GM12878 (cell line): ENCODE measurements at regions not wholly inside any gene's neighbourhood (a gene's known extent, or its start where the extent isn't known, plus 50 kb on each side); places are given as distances from the start of the nearest gene placed in this dataset.

ENCODE experiments used
- ATAC-seq: fragments of 200-7000 bp; cut with Tn5 transposase; 3 replicates; pipeline ENCODE4 v1.9.1; 2020; ENCODE audit warnings: mild to moderate bottlenecking, moderate library complexity
- BruUV-seq: library from RNA; stranded (reverse); fragments of 400-500 nt; replicated peaks from 2 replicates; lab custom pipeline; 2021; lab: Mats Ljungman, UMichigan
- CTCF ChIA-PET: fragments of 300-600 bp; sonication (Branson Sonifier 250); formaldehyde crosslinking; extraction: SDS; loops from one replicate; lab custom pipeline; 2021; ENCODE audit warnings: inconsistent platforms; lab: Yijun Ruan, JAX
- POLR2A ChIA-PET: fragments of 350-600 bp; formaldehyde crosslinking; extraction: SDS; loops from one replicate; lab custom pipeline; 2021; ENCODE audit warnings: inconsistent platforms; lab: Charles Lee
- RAD21 ChIA-PET: fragments of 300-600 bp; sonication (Branson Sonifier 250); formaldehyde crosslinking; loops from one replicate; lab custom pipeline; 2023; ENCODE audit warnings: antibody characterized with exemption; ENCODE audit not compliant: unreplicated experiment; lab: Charles Lee
- SMC1A ChIA-PET: fragments of 300-600 bp; sonication (Branson Sonifier 250); formaldehyde crosslinking; loops from one replicate; lab custom pipeline; 2023; ENCODE audit not compliant: unreplicated experiment, uncharacterized antibody; lab: Charles Lee
- DNase-seq: peaks from one replicate; pipeline ENCODE4 v3.0.0-alpha.2; 2011; ENCODE audit warnings: low read depth, low spot score
- FAIRE-seq: peaks from 3 replicates; lab custom pipeline; 2011; peaks lifted over from hg19 to GRCh38; lab: Jason Lieb, UNC
- H2AFZ ChIP-seq: 2 replicates; pipeline ENCODE4 v1.6.0; 2011; ENCODE audit warnings: low read depth, low read length, control low read depth; ENCODE audit not compliant: control insufficient read depth
- H3K27ac ChIP-seq: 2 replicates; pipeline ENCODE4 v1.5.1; 2011; ENCODE audit warnings: control low read depth; ENCODE audit not compliant: control insufficient read depth, insufficient read depth
- H3K27me3 ChIP-seq, 2 experiments: replicated peaks in 1 of 2; 2 replicates each; pipeline versions ENCODE4 v1.6.0 to v1.6.1; 2011; ENCODE audit warnings: low read length in 1 of 2; ENCODE audit not compliant: control insufficient read depth in 2 of 2, insufficient read depth in 2 of 2
- H3K36me3 ChIP-seq, 2 experiments: 2 replicates each; pipeline ENCODE4 v1.5.1; 2011; ENCODE audit warnings: low read length in 1 of 2; ENCODE audit not compliant: control insufficient read depth in 2 of 2, insufficient read depth in 2 of 2
- H3K4me1 ChIP-seq: 2 replicates; pipeline ENCODE4 v1.6.1; 2011; ENCODE audit warnings: mild to moderate bottlenecking, low read length, moderate library complexity, mixed read lengths; ENCODE audit not compliant: control insufficient read depth, insufficient read depth
- H3K4me2 ChIP-seq: 2 replicates; pipeline ENCODE4 v1.6.0; 2011; ENCODE audit warnings: control low read depth; ENCODE audit not compliant: control insufficient read depth, insufficient read depth
- H3K4me3 ChIP-seq: fragments of 200-600 bp; sonication (generic); 2 replicates; pipeline ENCODE4 v1.5.1; 2016
- H3K79me2 ChIP-seq: 2 replicates; pipeline ENCODE4 v1.6.0; 2011; ENCODE audit warnings: low read length; ENCODE audit not compliant: control insufficient read depth, insufficient read depth
- H3K9ac ChIP-seq: 2 replicates; pipeline ENCODE4 v1.8.0; 2011; ENCODE audit warnings: low read length, control low read depth, mixed read lengths; ENCODE audit not compliant: control insufficient read depth, insufficient read depth
- H3K9me3 ChIP-seq: replicated peaks from 3 replicates; pipeline ENCODE4 v1.5.1; 2011; ENCODE audit warnings: mild to moderate bottlenecking, low read length; ENCODE audit not compliant: control insufficient read depth, insufficient read depth
- H4K20me1 ChIP-seq: 2 replicates; pipeline ENCODE4 v1.6.0; 2011; ENCODE audit not compliant: control insufficient read depth, insufficient read depth
- BACH1 ChIP-seq: fragments of 450-650 bp; IDR thresholded peaks from 2 replicates; pipeline ENCODE4 v1.6.1; 2017; ENCODE audit warnings: mild to moderate bottlenecking, borderline replicate concordance
- JUNB ChIP-seq: IDR thresholded peaks from 2 replicates; pipeline ENCODE4 v1.6.1; 2016; ENCODE audit warnings: antibody characterized with exemption, mild to moderate bottlenecking
- JUND ChIP-seq: IDR thresholded peaks from 2 replicates; pipeline ENCODE4 v1.6.1; 2012; ENCODE audit warnings: low read depth, mild to moderate bottlenecking, low read length, improper control_type of control experiment, moderate library complexity
- KLF5 ChIP-seq: fragments of 450-650 bp; IDR thresholded peaks from 2 replicates; pipeline ENCODE4 v1.6.1; 2014; ENCODE audit warnings: mild to moderate bottlenecking; ENCODE audit not compliant: partially characterized antibody
- MTA2 ChIP-seq: fragments of 450-650 bp; IDR thresholded peaks from 2 replicates; pipeline ENCODE4 v1.6.1; 2016; ENCODE audit warnings: low read depth, mild to moderate bottlenecking, moderate library complexity
- MYB ChIP-seq: fragments of 150-350 bp; IDR thresholded peaks from 2 replicates; pipeline ENCODE4 v1.6.1; 2014; ENCODE audit warnings: mild to moderate bottlenecking, low read depth, low read length, borderline replicate concordance
- NFYA ChIP-seq: IDR thresholded peaks from 2 replicates; pipeline ENCODE4 v1.6.1; 2011; ENCODE audit warnings: low read depth, mild to moderate bottlenecking, low read length, improper control_type of control experiment, borderline replicate concordance
- PAX8 ChIP-seq: fragments of 450-650 bp; IDR thresholded peaks from 2 replicates; pipeline ENCODE4 v1.6.1; 2017; ENCODE audit warnings: mild to moderate bottlenecking, moderate library complexity
- SIX5 ChIP-seq: IDR thresholded peaks from 2 replicates; pipeline ENCODE4 v1.6.1; 2011; ENCODE audit warnings: mild to moderate bottlenecking, low read depth, low read length, moderate library complexity; ENCODE audit not compliant: severe bottlenecking
- SKIL ChIP-seq: fragments of 450-650 bp; IDR thresholded peaks from 2 replicates; pipeline ENCODE4 v1.6.1; 2017; ENCODE audit warnings: mild to moderate bottlenecking, low read depth, inconsistent platforms; ENCODE audit not compliant: poor library complexity, severe bottlenecking
- WGBS: methylation state at CpG from one replicate; pipeline ENCODE4 v1.1.6; 2016; ENCODE audit warnings: low lambda C conversion rate; ENCODE audit not compliant: insufficient replicate concordance, insufficient coverage; ENCODE audit errors: missing lambda C conversion rate; 5-methylcytosine and 5-hydroxymethylcytosine counted together
- in situ Hi-C: fragments of 300-500 bp; cut with MboI; formaldehyde crosslinking; loops from 9 replicates; pipeline ENCODE4 v1.14.3; 2018; ENCODE audit warnings: mixed read lengths
- intact Hi-C: fragments of 100-400 bp; cut with micrococcal nuclease; formaldehyde crosslinking; loops from one replicate; pipeline ENCODE4 v1.14.2; 2022; ENCODE audit not compliant: unreplicated experiment

- DNase-seq = no peak
- FAIRE-seq = no peak
- RAD21 ChIA-PET = no interaction called here
- no peak overlapping the region for H3K4me3 ChIP-seq
- no TSS peak for BruUV-seq
- intact Hi-C loops = no loop called here
- H3K36me3 ChIP-seq = no peaks in the 10 kb centered on the region
- H3K27ac ChIP-seq = no peak overlapping the region
- CTCF ChIA-PET = no interaction called here
- in situ Hi-C loops = no loop called here
- H3K9me3 ChIP-seq = no peaks in the 10 kb centered on the region
- H3K4me2 ChIP-seq = peak overlapping the region; percentile 7; the same call in 1 of the 2 replicates
- no peak for TF ChIP-seq MYB
- TF ChIP-seq JUNB = peak; percentile 31; the same call in 1 of the 2 replicates
- TF ChIP-seq JUND = no peak
- TF ChIP-seq, all 136 proteins: peak for 1
- H3K79me2 ChIP-seq = no peaks in the 10 kb centered on the region
- 16% methylated on average over 4 of the region's 4 CpGs for whole genome bisulfite sequencing
- POLR2A ChIA-PET = no interaction called here
- SMC1A ChIA-PET = no interaction called here
- no peaks in the 10 kb centered on the region for H3K27me3 ChIP-seq
- no peaks in the 10 kb centered on the region for H3K4me1 ChIP-seq
- peak; percentile 36; the same call in 2 of the 3 replicates for ATAC-seq
- H2AFZ ChIP-seq = no peak overlapping the region
- no peaks in the 10 kb centered on the region for H4K20me1 ChIP-seq
- no peak overlapping the region for H3K9ac ChIP-seq
Observed at GRCh38 chrX:139058831-139059495, 347.4 kb upstream of the FGF13 start.

DNA sequence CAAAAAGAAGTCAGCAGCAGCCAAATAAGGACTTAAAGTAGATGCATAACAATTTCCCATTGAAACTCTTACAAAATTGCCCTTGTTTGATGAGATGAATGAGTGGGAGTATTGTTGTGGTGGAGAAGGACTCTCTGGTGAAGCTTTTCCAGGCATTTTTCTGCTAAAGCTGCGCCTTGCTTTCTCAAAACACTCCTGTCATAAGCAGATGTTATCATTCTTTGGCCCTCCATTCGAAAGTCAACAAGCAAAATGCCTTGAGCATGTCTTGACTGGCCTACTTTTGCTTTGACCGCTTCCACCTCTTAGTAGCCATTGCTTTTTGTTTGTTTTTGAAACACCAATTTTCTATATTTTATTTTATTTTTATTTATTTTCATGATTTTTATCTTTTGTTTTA is 340.9 kb upstream of the FGF13 start:
- Histone ChIP-seq H3K4me2 (no peak overlapping the region), H3K4me1 (no peaks in the 10 kb centered on the region), H3K79me2 (no peaks in the 10 kb centered on the region), H3K9me3 (no peaks in the 10 kb centered on the region), H2AFZ (no peak overlapping the region), H3K27me3 (no peaks in the 10 kb centered on the region), H3K9ac (no peak overlapping the region), H3K4me3 (no peak overlapping the region), H3K27ac (no peak overlapping the region), H3K36me3 (no peaks in the 10 kb centered on the region), H4K20me1 (no peaks in the 10 kb centered on the region)
- ATAC-seq (no peak), FAIRE-seq (no peak), DNase-seq (no peak)
- 13% methylated on average over 3 of the region's 3 CpGs for WGBS
- in situ Hi-C loops (no loop called here), intact Hi-C loops (no loop called here)
- ChIA-PET CTCF (no interaction called here), POLR2A (no interaction called here), RAD21 (no interaction called here), SMC1A (no interaction called here)
- TF ChIP-seq SKIL (no peak), BACH1 (no peak), KLF5 (no peak), MTA2 (no peak), NFYA (no peak), PAX8 (no peak), SIX5 (no peak), JUND (no peak)
- BruUV-seq = no TSS peak
